Loucy (cell line): ENCODE measurements at regions not wholly inside any gene's neighbourhood (a gene's known extent, or its start where the extent isn't known, plus 50 kb on each side); places are given as distances from the start of the nearest gene placed in this dataset.

Experiments used
- H2AFZ ChIP-seq: fragments of 200-600 bp; sonication (generic); 2 replicates; pipeline ENCODE4 v1.6.0; 2016; ENCODE audit warnings: antibody characterized with exemption, mild to moderate bottlenecking, low read length, moderate library complexity
- H3F3A ChIP-seq: fragments of 200-600 bp; 2 replicates; pipeline ENCODE4 v1.6.0; 2016; ENCODE audit warnings: antibody characterized with exemption, low read depth, mild to moderate bottlenecking
- H3K27me3 ChIP-seq: fragments of 200-600 bp; sonication (generic); 2 replicates; pipeline ENCODE4 v1.6.1; 2014; ENCODE audit warnings: low read length, mild to moderate bottlenecking; ENCODE audit not compliant: insufficient read depth, poor library complexity, severe bottlenecking
- H3K36me3 ChIP-seq: fragments of 200-600 bp; sonication (generic); 2 replicates; pipeline ENCODE4 v1.6.1; 2016; ENCODE audit warnings: low read length; ENCODE audit not compliant: insufficient read depth
- H3K4me1 ChIP-seq: fragments of 200-600 bp; sonication (generic); 2 replicates; pipeline ENCODE4 v1.5.1; 2014; ENCODE audit warnings: low read length, mild to moderate bottlenecking; ENCODE audit not compliant: insufficient read depth, poor library complexity, severe bottlenecking
- H3K4me2 ChIP-seq: fragments of 200-600 bp; sonication (generic); 2 replicates; pipeline ENCODE4 v1.6.0; 2014; ENCODE audit warnings: antibody characterized with exemption, low read length, low read depth, mild to moderate bottlenecking; ENCODE audit not compliant: poor library complexity, severe bottlenecking
- H3K4me3 ChIP-seq: fragments of 200-600 bp; sonication (generic); 2 replicates; pipeline ENCODE4 v1.5.1; 2014; ENCODE audit warnings: low read length, mild to moderate bottlenecking, mixed read lengths; ENCODE audit not compliant: poor library complexity, severe bottlenecking
- H3K79me2 ChIP-seq: fragments of 200-600 bp; sonication (generic); 2 replicates; pipeline ENCODE4 v1.6.1; 2014; ENCODE audit warnings: low read length; ENCODE audit not compliant: insufficient read depth
- H3K9ac ChIP-seq: fragments of 200-600 bp; sonication (generic); 2 replicates; pipeline ENCODE4 v1.6.0; 2014; ENCODE audit warnings: mild to moderate bottlenecking, low read depth, low read length, moderate library complexity; ENCODE audit not compliant: poor library complexity, severe bottlenecking
- H3K9me2 ChIP-seq: fragments of 200-600 bp; sonication (generic); replicated peaks from 2 replicates; pipeline ENCODE4 v1.6.1; 2016; ENCODE audit warnings: low read depth, low read length, mixed read lengths
- H3K9me3 ChIP-seq: fragments of 200-600 bp; sonication (generic); 2 replicates; pipeline ENCODE4 v1.6.1; 2014; ENCODE audit warnings: mild to moderate bottlenecking, antibody characterized with exemption, low read length, low read depth; ENCODE audit not compliant: insufficient read depth
- H4K20me1 ChIP-seq: fragments of 200-600 bp; sonication (generic); 2 replicates; pipeline ENCODE4 v1.6.0; 2014; ENCODE audit warnings: antibody characterized with exemption, low read length, mild to moderate bottlenecking; ENCODE audit not compliant: insufficient read depth, poor library complexity, severe bottlenecking
- EZH2phosphoT487 ChIP-seq: fragments of 200-600 bp; IDR thresholded peaks from 2 replicates; pipeline ENCODE4 v1.6.1; 2018; ENCODE audit warnings: antibody characterized with exemption, mild to moderate bottlenecking, moderate library complexity, borderline replicate concordance
- TF ChIP-seq, protein P1 (sequence below): fragments of 200-600 bp; sonication (generic); conservative IDR thresholded peaks from 2 replicates; pipeline ENCODE4 v1.5.1; 2014; ENCODE audit warnings: mild to moderate bottlenecking, antibody characterized with exemption, low read length

DNA sequence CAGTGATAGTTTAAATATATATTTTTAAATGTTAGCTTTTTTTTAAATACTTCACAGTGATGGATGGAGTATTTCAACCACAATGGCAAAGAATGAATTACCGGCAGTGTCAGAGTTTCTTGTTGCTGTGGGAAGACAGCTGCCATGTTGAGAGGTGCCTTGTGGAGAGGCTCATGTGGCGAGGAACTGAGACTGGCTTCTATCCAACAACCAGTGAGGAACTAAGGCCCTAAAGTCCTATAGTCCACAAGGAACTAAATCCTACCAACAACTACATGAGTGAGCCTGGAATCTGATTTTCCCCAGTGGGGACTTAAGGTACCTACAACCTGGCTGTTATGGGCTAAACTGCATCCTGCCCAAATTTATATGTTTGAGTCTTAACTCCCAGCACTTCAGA is 220.2 kb upstream of the PLEKHG7 start:
- Histone ChIP-seq H3K4me3 (no peak overlapping the region), H4K20me1 (no peaks in the 10 kb centered on the region), H3K36me3 (no peaks in the 10 kb centered on the region), H3K27me3 (no peaks in the 10 kb centered on the region), H3K4me2 (no peak overlapping the region), H3K9me2 (no peaks in the 10 kb centered on the region), H3K79me2 (no peaks in the 10 kb centered on the region), H3K9ac (no peak overlapping the region), H3F3A (no peaks in the 10 kb centered on the region), H2AFZ (no peak overlapping the region), H3K9me3 (no peaks in the 10 kb centered on the region), H3K4me1 (no peaks in the 10 kb centered on the region)
- no peak for TF ChIP-seq EZH2phosphoT487
- TF ChIP-seq, protein P1, sequence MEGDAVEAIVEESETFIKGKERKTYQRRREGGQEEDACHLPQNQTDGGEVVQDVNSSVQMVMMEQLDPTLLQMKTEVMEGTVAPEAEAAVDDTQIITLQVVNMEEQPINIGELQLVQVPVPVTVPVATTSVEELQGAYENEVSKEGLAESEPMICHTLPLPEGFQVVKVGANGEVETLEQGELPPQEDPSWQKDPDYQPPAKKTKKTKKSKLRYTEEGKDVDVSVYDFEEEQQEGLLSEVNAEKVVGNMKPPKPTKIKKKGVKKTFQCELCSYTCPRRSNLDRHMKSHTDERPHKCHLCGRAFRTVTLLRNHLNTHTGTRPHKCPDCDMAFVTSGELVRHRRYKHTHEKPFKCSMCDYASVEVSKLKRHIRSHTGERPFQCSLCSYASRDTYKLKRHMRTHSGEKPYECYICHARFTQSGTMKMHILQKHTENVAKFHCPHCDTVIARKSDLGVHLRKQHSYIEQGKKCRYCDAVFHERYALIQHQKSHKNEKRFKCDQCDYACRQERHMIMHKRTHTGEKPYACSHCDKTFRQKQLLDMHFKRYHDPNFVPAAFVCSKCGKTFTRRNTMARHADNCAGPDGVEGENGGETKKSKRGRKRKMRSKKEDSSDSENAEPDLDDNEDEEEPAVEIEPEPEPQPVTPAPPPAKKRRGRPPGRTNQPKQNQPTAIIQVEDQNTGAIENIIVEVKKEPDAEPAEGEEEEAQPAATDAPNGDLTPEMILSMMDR = no peak

DNA sequence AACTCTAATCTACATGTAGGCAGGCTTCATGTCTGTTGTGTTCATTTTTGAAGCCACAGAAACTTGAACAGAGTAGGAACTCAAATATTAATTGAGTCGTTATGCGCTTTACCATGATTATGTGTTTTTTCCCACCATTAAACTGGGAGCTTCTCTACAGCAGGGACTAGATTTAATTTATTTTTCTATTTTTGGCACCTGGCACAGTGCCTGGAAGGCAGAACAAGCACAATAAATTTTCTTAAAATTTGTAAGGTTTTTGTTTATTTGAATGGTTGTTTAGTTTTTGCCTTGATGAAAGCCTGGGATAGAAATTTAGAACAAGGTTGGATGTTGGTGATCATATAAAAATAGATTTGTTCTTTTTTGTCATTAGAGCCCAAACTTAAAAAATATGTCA is 221.7 kb upstream of the PLEKHG7 start:
- Histone ChIP-seq H3K9me2 (no peaks in the 10 kb centered on the region), H2AFZ (no peak overlapping the region), H3K4me1 (no peaks in the 10 kb centered on the region), H3K4me2 (no peak overlapping the region), H3K4me3 (no peak overlapping the region), H3F3A (no peaks in the 10 kb centered on the region), H4K20me1 (no peaks in the 10 kb centered on the region), H3K27me3 (no peaks in the 10 kb centered on the region), H3K9me3 (no peaks in the 10 kb centered on the region), H3K79me2 (no peaks in the 10 kb centered on the region), H3K36me3 (no peaks in the 10 kb centered on the region), H3K9ac (no peak overlapping the region)
- no peak for TF ChIP-seq EZH2phosphoT487
- TF ChIP-seq, protein P1 = no peak

DNA sequence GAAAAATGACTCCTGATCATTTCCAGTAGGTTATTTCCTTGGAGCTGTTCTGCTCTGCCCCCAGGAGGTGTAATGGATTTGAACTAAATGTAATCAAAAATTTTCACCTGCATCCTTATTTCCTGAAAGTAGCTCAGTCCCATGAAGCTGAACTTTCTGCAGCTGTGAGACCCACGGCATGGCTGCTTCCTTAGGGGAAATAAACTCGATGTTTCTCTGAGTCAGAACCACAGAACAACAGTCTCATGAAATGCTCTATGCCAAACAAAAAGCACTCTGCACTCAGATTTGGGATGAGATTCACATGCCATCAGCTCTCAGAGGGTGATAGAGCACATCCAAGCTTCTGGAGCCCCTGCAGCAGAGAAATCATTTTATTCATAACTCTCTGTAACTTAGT is 224.1 kb upstream of the PLEKHG7 start:
- TF ChIP-seq EZH2phosphoT487 = no peak
- TF ChIP-seq, protein P1 = no peak
- no peak overlapping the region for H3K4me2 ChIP-seq
- H3K4me1 ChIP-seq = no peaks in the 10 kb centered on the region
- H3K9me3 ChIP-seq = no peaks in the 10 kb centered on the region
- no peak overlapping the region for H3K4me3 ChIP-seq
- H2AFZ ChIP-seq = no peak overlapping the region
- H3K9ac ChIP-seq = no peak overlapping the region
- H3F3A ChIP-seq = no peaks in the 10 kb centered on the region
- H3K27me3 ChIP-seq = no peaks in the 10 kb centered on the region
- H3K9me2 ChIP-seq = no peaks in the 10 kb centered on the region
- H3K79me2 ChIP-seq = no peaks in the 10 kb centered on the region
- no peaks in the 10 kb centered on the region for H3K36me3 ChIP-seq
- no peaks in the 10 kb centered on the region for H4K20me1 ChIP-seq
